WTC11 (cell line): ENCODE measurements at regions not wholly inside any gene's neighbourhood (a gene's known extent, or its start where the extent isn't known, plus 50 kb on each side); places are given as distances from the start of the nearest gene placed in this dataset.
A peak's percentile ranks its signal among the peaks of the same experiment; 100 is the strongest.

ENCODE experiments used
- ATAC-seq: fragments of 200-7000 bp; cut with Tn5 transposase; 2 replicates; pipeline ENCODE4 v1.10.0; 2021; ENCODE audit warnings: mild to moderate bottlenecking, moderate library complexity
- CTCF ChIA-PET: fragments of 300-600 bp; sonication (Branson Sonifier 250); formaldehyde crosslinking; loops from one replicate; lab custom pipeline; 2021; ENCODE audit warnings: antibody characterized with exemption; lab: Charles Lee
- POLR2A ChIA-PET: fragments of 350-600 bp; sonication (Branson Sonifier 250); formaldehyde crosslinking; loops from one replicate; lab custom pipeline; 2021; ENCODE audit warnings: antibody characterized with exemption; lab: Charles Lee
- DNase-seq: peaks from one replicate; pipeline ENCODE4 v3.0.0; 2021; ENCODE audit warnings: low spot score
- H3K27ac Mint-ChIP-seq: 2 replicates; pipeline ENCODE4 v1.8.0; 2021; ENCODE audit warnings: mixed read lengths
- H3K27me3 Mint-ChIP-seq: 2 replicates; pipeline ENCODE4 v1.8.0; 2021; ENCODE audit warnings: low read depth, mild to moderate bottlenecking, moderate library complexity, mixed read lengths
- H3K36me3 Mint-ChIP-seq: 2 replicates; pipeline ENCODE4 v1.8.0; 2021; ENCODE audit warnings: mixed read lengths
- H3K4me1 Mint-ChIP-seq: 2 replicates; pipeline ENCODE4 v1.8.0; 2022; ENCODE audit warnings: mixed read lengths
- H3K4me3 Mint-ChIP-seq: 2 replicates; pipeline ENCODE4 v1.8.0; 2021; ENCODE audit warnings: mild to moderate bottlenecking, moderate library complexity, mixed read lengths
- H3K9me3 Mint-ChIP-seq: 2 replicates; pipeline ENCODE4 v1.8.0; 2021; ENCODE audit warnings: mixed read lengths
- AFF4 ChIP-seq: sonication (generic); formaldehyde crosslinking; IDR thresholded peaks from 2 replicates; pipeline ENCODE4 v1.8.1; 2023; ENCODE audit warnings: mild to moderate bottlenecking, missing genetic modification reagents, borderline replicate concordance
- CBFB ChIP-seq: sonication (generic); formaldehyde crosslinking; IDR thresholded peaks from 2 replicates; pipeline ENCODE4 v1.8.1; 2022; ENCODE audit warnings: mild to moderate bottlenecking, low read depth, missing genetic modification reagents
- ESRRA ChIP-seq: sonication (generic); formaldehyde crosslinking; IDR thresholded peaks from 2 replicates; pipeline ENCODE4 v1.8.1; 2022; ENCODE audit warnings: mild to moderate bottlenecking, missing genetic modification reagents, borderline replicate concordance
- ETV6 ChIP-seq: sonication (generic); formaldehyde crosslinking; IDR thresholded peaks from 2 replicates; pipeline ENCODE4 v1.8.1; 2022; ENCODE audit warnings: mild to moderate bottlenecking, missing genetic modification reagents
- FOXJ3 ChIP-seq: sonication (generic); formaldehyde crosslinking; IDR thresholded peaks from 2 replicates; pipeline ENCODE4 v1.9.0; 2021; ENCODE audit warnings: missing genetic modification reagents, mild to moderate bottlenecking, borderline replicate concordance
- GABPB1 ChIP-seq: sonication (generic); formaldehyde crosslinking; IDR thresholded peaks from 2 replicates; pipeline ENCODE4 v1.8.1; 2023; ENCODE audit warnings: mild to moderate bottlenecking, missing genetic modification reagents
- IRF1 ChIP-seq: sonication (generic); formaldehyde crosslinking; IDR thresholded peaks from 2 replicates; pipeline ENCODE4 v1.8.0; 2023; ENCODE audit warnings: missing genetic modification reagents
- IRF2 ChIP-seq: sonication (generic); formaldehyde crosslinking; IDR thresholded peaks from 2 replicates; pipeline ENCODE4 v1.8.0; 2022; ENCODE audit warnings: low read depth, missing genetic modification reagents, borderline replicate concordance
- KAT7 ChIP-seq: sonication (generic); formaldehyde crosslinking; IDR thresholded peaks from 2 replicates; pipeline ENCODE4 v1.8.1; 2023; ENCODE audit warnings: missing genetic modification reagents, mild to moderate bottlenecking, borderline replicate concordance
- NR3C1 ChIP-seq: sonication (generic); formaldehyde crosslinking; conservative IDR thresholded peaks from 2 replicates; pipeline ENCODE4 v1.8.1; 2023; ENCODE audit warnings: low read depth, mild to moderate bottlenecking, missing genetic modification reagents
- OVOL2 ChIP-seq: fragments of 250-450 bp; sonication (Bioruptor Pico); IDR thresholded peaks from 2 replicates; pipeline ENCODE4 v1.9.0; 2021; ENCODE audit warnings: mild to moderate bottlenecking, borderline replicate concordance
- PREB ChIP-seq: sonication (generic); formaldehyde crosslinking; IDR thresholded peaks from 2 replicates; pipeline ENCODE4 v1.8.1; 2022; ENCODE audit warnings: mild to moderate bottlenecking, missing genetic modification reagents, moderate library complexity, borderline replicate concordance
- PRRX2 ChIP-seq: fragments of 250-450 bp; sonication (Bioruptor Pico); IDR thresholded peaks from 2 replicates; pipeline ENCODE4 v1.8.0; 2021; ENCODE audit warnings: mild to moderate bottlenecking
- SMAD3 ChIP-seq: sonication (generic); formaldehyde crosslinking; IDR thresholded peaks from 2 replicates; pipeline ENCODE4 v1.8.0; 2022; ENCODE audit warnings: missing genetic modification reagents, mild to moderate bottlenecking, borderline replicate concordance
- SMAD4 ChIP-seq: sonication (generic); formaldehyde crosslinking; IDR thresholded peaks from 2 replicates; pipeline ENCODE4 v1.8.0; 2022; ENCODE audit warnings: mild to moderate bottlenecking, missing genetic modification reagents
- SOX15 ChIP-seq: fragments of 250-450 bp; sonication (Bioruptor Pico); IDR thresholded peaks from 2 replicates; pipeline ENCODE4 v1.9.0; 2021; ENCODE audit warnings: mild to moderate bottlenecking
- SP1 ChIP-seq: sonication (generic); formaldehyde crosslinking; conservative IDR thresholded peaks from 2 replicates; pipeline ENCODE4 v1.8.1; 2022; ENCODE audit warnings: missing genetic modification reagents
- ZNF138 ChIP-seq: sonication (generic); formaldehyde crosslinking; conservative IDR thresholded peaks from 2 replicates; pipeline ENCODE4 v1.8.1; 2022; ENCODE audit warnings: mild to moderate bottlenecking, moderate library complexity, missing genetic modification reagents
- ZNF317 ChIP-seq: sonication (generic); formaldehyde crosslinking; IDR thresholded peaks from 2 replicates; pipeline ENCODE4 v1.8.1; 2023; ENCODE audit warnings: low read depth, mild to moderate bottlenecking, moderate library complexity, missing genetic modification reagents, borderline replicate concordance
- ZNF425 ChIP-seq: fragments of 250-450 bp; sonication (Bioruptor Pico); conservative IDR thresholded peaks from 2 replicates; pipeline ENCODE4 v1.9.0; 2021; ENCODE audit warnings: mild to moderate bottlenecking
- TF ChIP-seq, protein P1 (sequence below): sonication (generic); formaldehyde crosslinking; IDR thresholded peaks from 2 replicates; pipeline ENCODE4 v1.8.0; 2023; ENCODE audit warnings: missing genetic modification reagents, mild to moderate bottlenecking, borderline replicate concordance
- TF ChIP-seq, protein P2 (sequence below): fragments of 250-450 bp; sonication (Bioruptor Pico); IDR thresholded peaks from 2 replicates; pipeline ENCODE4 v1.9.0; 2021; ENCODE audit warnings: mild to moderate bottlenecking

GRCh38 chr1:182288749-182289604 is 102.6 kb downstream of the GLUL start:
- H3K4me1 Mint-ChIP-seq = peaks cover 3% of the 10 kb centered on the region
- no peaks in the 10 kb centered on the region for H3K27me3 Mint-ChIP-seq
- H3K9me3 Mint-ChIP-seq = no peaks in the 10 kb centered on the region
- no peak for DNase-seq
- no peak overlapping the region for H3K27ac Mint-ChIP-seq
- CTCF ChIA-PET = no interaction called here
- TF ChIP-seq ESRRA (CRISPR knock-in tag) = no peak
- 0 out of 2 replicates have a peak, but pooled peaks have one; percentile 28 for TF ChIP-seq GABPB1 (CRISPR knock-in tag)
- no peak for TF ChIP-seq ETV6
- TF ChIP-seq CBFB (CRISPR knock-in tag) = no peak
- TF ChIP-seq, protein P1, sequence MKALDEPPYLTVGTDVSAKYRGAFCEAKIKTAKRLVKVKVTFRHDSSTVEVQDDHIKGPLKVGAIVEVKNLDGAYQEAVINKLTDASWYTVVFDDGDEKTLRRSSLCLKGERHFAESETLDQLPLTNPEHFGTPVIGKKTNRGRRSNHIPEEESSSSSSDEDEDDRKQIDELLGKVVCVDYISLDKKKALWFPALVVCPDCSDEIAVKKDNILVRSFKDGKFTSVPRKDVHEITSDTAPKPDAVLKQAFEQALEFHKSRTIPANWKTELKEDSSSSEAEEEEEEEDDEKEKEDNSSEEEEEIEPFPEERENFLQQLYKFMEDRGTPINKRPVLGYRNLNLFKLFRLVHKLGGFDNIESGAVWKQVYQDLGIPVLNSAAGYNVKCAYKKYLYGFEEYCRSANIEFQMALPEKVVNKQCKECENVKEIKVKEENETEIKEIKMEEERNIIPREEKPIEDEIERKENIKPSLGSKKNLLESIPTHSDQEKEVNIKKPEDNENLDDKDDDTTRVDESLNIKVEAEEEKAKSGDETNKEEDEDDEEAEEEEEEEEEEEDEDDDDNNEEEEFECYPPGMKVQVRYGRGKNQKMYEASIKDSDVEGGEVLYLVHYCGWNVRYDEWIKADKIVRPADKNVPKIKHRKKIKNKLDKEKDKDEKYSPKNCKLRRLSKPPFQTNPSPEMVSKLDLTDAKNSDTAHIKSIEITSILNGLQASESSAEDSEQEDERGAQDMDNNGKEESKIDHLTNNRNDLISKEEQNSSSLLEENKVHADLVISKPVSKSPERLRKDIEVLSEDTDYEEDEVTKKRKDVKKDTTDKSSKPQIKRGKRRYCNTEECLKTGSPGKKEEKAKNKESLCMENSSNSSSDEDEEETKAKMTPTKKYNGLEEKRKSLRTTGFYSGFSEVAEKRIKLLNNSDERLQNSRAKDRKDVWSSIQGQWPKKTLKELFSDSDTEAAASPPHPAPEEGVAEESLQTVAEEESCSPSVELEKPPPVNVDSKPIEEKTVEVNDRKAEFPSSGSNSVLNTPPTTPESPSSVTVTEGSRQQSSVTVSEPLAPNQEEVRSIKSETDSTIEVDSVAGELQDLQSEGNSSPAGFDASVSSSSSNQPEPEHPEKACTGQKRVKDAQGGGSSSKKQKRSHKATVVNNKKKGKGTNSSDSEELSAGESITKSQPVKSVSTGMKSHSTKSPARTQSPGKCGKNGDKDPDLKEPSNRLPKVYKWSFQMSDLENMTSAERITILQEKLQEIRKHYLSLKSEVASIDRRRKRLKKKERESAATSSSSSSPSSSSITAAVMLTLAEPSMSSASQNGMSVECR (CRISPR knock-in tag) = no peak
- TF ChIP-seq PRRX2 = no peak
- TF ChIP-seq OVOL2 (CRISPR knock-in tag) = no peak
- no peak for TF ChIP-seq ZNF425
- TF ChIP-seq, all 79 proteins: peak for 1
- Mint-ChIP-seq H3K36me3 (no peaks in the 10 kb centered on the region), H3K4me3 (no peak overlapping the region)
- POLR2A ChIA-PET = no interaction called here
- no peak for ATAC-seq

DNA sequence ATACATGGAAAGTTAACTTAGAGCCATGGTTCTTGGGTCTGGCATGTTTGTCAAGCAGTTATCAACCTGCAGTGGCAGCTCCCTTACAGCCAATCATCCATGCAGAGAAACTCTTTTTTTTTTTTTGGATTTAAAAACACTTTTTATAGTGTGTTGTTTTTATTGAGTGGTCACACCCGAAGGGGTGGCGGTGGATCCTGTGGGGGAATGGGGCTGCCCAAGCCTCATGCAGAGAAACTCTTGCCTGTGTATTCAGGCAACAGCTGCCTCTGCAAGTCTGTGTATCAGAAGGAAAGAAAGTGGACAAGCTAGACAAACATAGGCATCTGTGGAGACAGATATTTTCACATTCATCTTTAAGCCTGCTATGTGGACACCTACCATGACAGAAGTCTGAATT is 104.8 kb downstream of the GLUL start:
- Mint-ChIP-seq H3K36me3 (no peaks in the 10 kb centered on the region), H3K27me3 (no peaks in the 10 kb centered on the region), H3K4me1 (peaks cover 3% of the 10 kb centered on the region), H3K27ac (no peak overlapping the region), H3K9me3 (no peaks in the 10 kb centered on the region), H3K4me3 (no peak overlapping the region)
- ATAC-seq = no peak
- DNase-seq = no peak
- ChIA-PET CTCF (no interaction called here), POLR2A (no interaction called here)
- no peak for TF ChIP-seq CBFB (CRISPR knock-in tag)
- no peak for TF ChIP-seq AFF4
- TF ChIP-seq NR3C1 (CRISPR knock-in tag) = no peak
- TF ChIP-seq FOXJ3 = no peak
- TF ChIP-seq IRF2 (CRISPR knock-in tag) = no peak
- TF ChIP-seq, protein P2, sequence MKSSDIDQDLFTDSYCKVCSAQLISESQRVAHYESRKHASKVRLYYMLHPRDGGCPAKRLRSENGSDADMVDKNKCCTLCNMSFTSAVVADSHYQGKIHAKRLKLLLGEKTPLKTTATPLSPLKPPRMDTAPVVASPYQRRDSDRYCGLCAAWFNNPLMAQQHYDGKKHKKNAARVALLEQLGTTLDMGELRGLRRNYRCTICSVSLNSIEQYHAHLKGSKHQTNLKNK (CRISPR knock-in tag) = no peak
- no peak for TF ChIP-seq ZNF138 (CRISPR knock-in tag)
- TF ChIP-seq ESRRA (CRISPR knock-in tag) = no peak
- TF ChIP-seq SP1 (CRISPR knock-in tag) = no peak
- no peak for TF ChIP-seq SMAD4
- TF ChIP-seq SOX15 (CRISPR knock-in tag) = no peak
- no peak for TF ChIP-seq PREB (CRISPR knock-in tag)
- TF ChIP-seq KAT7 (CRISPR knock-in tag) = no peak
- no peak for TF ChIP-seq SMAD3 (CRISPR knock-in tag)
- no peak for TF ChIP-seq IRF1 (CRISPR knock-in tag)
- no peak for TF ChIP-seq ZNF317
